ENCODE measurements at regions not wholly inside any gene's neighbourhood (a gene's known extent, or its start where the extent isn't known, plus 50 kb on each side); places are given as distances from the start of the nearest gene placed in this dataset.

- H3K27me3 ChIP-seq = no peaks in the 10 kb centered on the region
- no peak overlapping the region for H3K27ac ChIP-seq
- intact Hi-C loops (cut with DNase I) = no loop called here
- H3K4me1 ChIP-seq = no peaks in the 10 kb centered on the region
- H3K9me3 ChIP-seq = peaks cover 0 to 5% of the 10 kb centered on the region in 2 donors
- H3K4me3 ChIP-seq = no peak overlapping the region
- no peak for DNase-seq (ENCODE audit: low spot score in 2 of 2)
- no peak for TF ChIP-seq CTCF (IDR thresholded peaks at IDR 0.05)
- H3K36me3 ChIP-seq = no peaks in the 10 kb centered on the region
Measured at GRCh38 chr4:23401572-23401971, 488.3 kb downstream of the PPARGC1A start.

GRCh38 chr4:23392860-23393458 is 496.9 kb downstream of the PPARGC1A start:
- Histone ChIP-seq H3K27ac (no peak overlapping the region), H3K4me3 (no peak overlapping the region), H3K4me1 (no peaks in the 10 kb centered on the region), H3K27me3 (no peaks in the 10 kb centered on the region), H3K9me3 (peaks cover 0 to 9% of the 10 kb centered on the region in 2 donors), H3K36me3 (no peaks in the 10 kb centered on the region)
- intact Hi-C loops (cut with DNase I) = no loop called here
- no peak for TF ChIP-seq CTCF (IDR thresholded peaks at IDR 0.05)
- no peak for DNase-seq (ENCODE audit: low spot score in 2 of 2)

GRCh38 chr4:23390246-23390645 is 499.6 kb downstream of the PPARGC1A start:
- intact Hi-C loops (cut with DNase I) = no loop called here
- no peak for TF ChIP-seq CTCF (IDR thresholded peaks at IDR 0.05)
- no peaks in the 10 kb centered on the region for H3K27me3 ChIP-seq
- no peak overlapping the region for H3K27ac ChIP-seq
- no peak for DNase-seq (ENCODE audit: low spot score in 2 of 2)
- H3K9me3 ChIP-seq = peaks cover 0 to 9% of the 10 kb centered on the region in 2 donors
- no peak overlapping the region for H3K4me3 ChIP-seq
- H3K36me3 ChIP-seq = no peaks in the 10 kb centered on the region
- no peaks in the 10 kb centered on the region for H3K4me1 ChIP-seq

GRCh38 chr4:23388699-23389395 is 501.0 kb downstream of the PPARGC1A start:
- TF ChIP-seq CTCF (IDR thresholded peaks at IDR 0.05) = no peak
- Histone ChIP-seq H3K36me3 (no peaks in the 10 kb centered on the region), H3K27ac (no peak overlapping the region), H3K9me3 (peaks cover 0 to 6% of the 10 kb centered on the region in 2 donors), H3K4me3 (no peak overlapping the region), H3K27me3 (no peaks in the 10 kb centered on the region), H3K4me1 (no peaks in the 10 kb centered on the region)
- intact Hi-C loops (cut with DNase I) = no loop called here
- no peak for DNase-seq (ENCODE audit: low spot score in 2 of 2)

- no peak overlapping the region for H3K27ac ChIP-seq
- DNase-seq (ENCODE audit: low spot score in 2 of 2) = no peak
- H3K4me1 ChIP-seq = no peaks in the 10 kb centered on the region
- H3K4me3 ChIP-seq = no peak overlapping the region
- no peaks in the 10 kb centered on the region for H3K36me3 ChIP-seq
- no peaks in the 10 kb centered on the region for H3K9me3 ChIP-seq
- intact Hi-C loops (cut with DNase I) = no loop called here
- no peak for TF ChIP-seq CTCF (IDR thresholded peaks at IDR 0.05)
- no peaks in the 10 kb centered on the region for H3K27me3 ChIP-seq
Measured at GRCh38 chr4:23388255-23388654, 501.6 kb downstream of the PPARGC1A start.
